Colonic mucosa (tissue), 4 donors: ENCODE measurements at regions not wholly inside any gene's neighbourhood (a gene's known extent, or its start where the extent isn't known, plus 50 kb on each side); places are given as distances from the start of the nearest gene placed in this dataset.

Source experiments
- DNase-seq: peaks from one replicate; pipeline ENCODE4 v3.0.0-alpha.2; 2020
- H3K27ac ChIP-seq: fragments of 200-600 bp; one replicate; pipeline ENCODE4 v1.8.0; 2021
- H3K27me3 ChIP-seq: fragments of 200-600 bp; one replicate; pipeline ENCODE4 v1.8.0; 2021
- H3K36me3 ChIP-seq: fragments of 200-600 bp; one replicate; pipeline ENCODE4 v1.8.0; 2021
- H3K4me1 ChIP-seq: fragments of 200-600 bp; one replicate; pipeline ENCODE4 v1.8.0; 2021; ENCODE audit warnings: mild to moderate bottlenecking
- H3K4me3 ChIP-seq: fragments of 200-600 bp; one replicate; pipeline ENCODE4 v1.8.0; 2021
- H3K9ac ChIP-seq, 2 donors: one replicate each; pipeline ENCODE4 v1.7.0; 2013; ENCODE audit warnings: control low read depth in 2 of 2, low read depth in 2 of 2, low read length in 2 of 2
- H3K9me3 ChIP-seq: fragments of 200-600 bp; one replicate; pipeline ENCODE4 v1.8.0; 2021
- intact Hi-C: fragments of 100-400 bp; cut with DNase I; formaldehyde crosslinking; loops from one replicate; pipeline ENCODE4 v1.14.1; 2022
- TF ChIP-seq, protein P1 (sequence below): fragments of 200-600 bp; IDR thresholded peaks from one replicate; pipeline ENCODE4 v1.8.0; 2022; ENCODE audit warnings: antibody characterized with exemption, mild to moderate bottlenecking
- donor health status: healthy.
- donor health status: DM: no; HTN: no; CAD: no.
- donor health status: DM: no; HTN: no; CAD: no.

DNA sequence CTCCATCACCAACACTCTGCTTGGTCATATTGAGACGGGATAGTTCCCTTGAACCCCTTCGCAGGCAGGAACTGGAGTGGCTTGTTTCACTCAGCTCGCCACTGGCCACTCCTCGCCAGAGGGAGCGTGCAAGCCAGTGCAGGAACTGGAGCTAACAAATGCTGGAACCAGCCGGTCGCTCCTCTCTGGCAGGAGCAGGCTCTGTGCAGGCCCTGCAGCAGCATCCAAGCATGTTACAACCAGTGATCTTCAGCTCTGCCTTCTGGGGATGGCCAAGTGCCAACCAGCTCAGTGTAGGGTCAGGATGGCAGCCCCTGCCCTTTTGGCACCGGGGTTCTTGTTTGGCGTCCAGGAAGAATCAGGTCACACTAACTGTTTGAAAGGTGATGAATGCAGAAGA lies 329.0 kb upstream of the AZI2 start:
- Histone ChIP-seq H3K27me3 (no peaks in the 10 kb centered on the region), H3K27ac (no peak overlapping the region), H3K9me3 (no peaks in the 10 kb centered on the region), H3K36me3 (no peaks in the 10 kb centered on the region), H3K9ac (no peak overlapping the region), H3K4me3 (no peak overlapping the region), H3K4me1 (no peaks in the 10 kb centered on the region)
- DNase-seq, result no peak
- intact Hi-C loops, result no loop called here
- TF ChIP-seq, protein P1, sequence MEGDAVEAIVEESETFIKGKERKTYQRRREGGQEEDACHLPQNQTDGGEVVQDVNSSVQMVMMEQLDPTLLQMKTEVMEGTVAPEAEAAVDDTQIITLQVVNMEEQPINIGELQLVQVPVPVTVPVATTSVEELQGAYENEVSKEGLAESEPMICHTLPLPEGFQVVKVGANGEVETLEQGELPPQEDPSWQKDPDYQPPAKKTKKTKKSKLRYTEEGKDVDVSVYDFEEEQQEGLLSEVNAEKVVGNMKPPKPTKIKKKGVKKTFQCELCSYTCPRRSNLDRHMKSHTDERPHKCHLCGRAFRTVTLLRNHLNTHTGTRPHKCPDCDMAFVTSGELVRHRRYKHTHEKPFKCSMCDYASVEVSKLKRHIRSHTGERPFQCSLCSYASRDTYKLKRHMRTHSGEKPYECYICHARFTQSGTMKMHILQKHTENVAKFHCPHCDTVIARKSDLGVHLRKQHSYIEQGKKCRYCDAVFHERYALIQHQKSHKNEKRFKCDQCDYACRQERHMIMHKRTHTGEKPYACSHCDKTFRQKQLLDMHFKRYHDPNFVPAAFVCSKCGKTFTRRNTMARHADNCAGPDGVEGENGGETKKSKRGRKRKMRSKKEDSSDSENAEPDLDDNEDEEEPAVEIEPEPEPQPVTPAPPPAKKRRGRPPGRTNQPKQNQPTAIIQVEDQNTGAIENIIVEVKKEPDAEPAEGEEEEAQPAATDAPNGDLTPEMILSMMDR, result no peak

DNA sequence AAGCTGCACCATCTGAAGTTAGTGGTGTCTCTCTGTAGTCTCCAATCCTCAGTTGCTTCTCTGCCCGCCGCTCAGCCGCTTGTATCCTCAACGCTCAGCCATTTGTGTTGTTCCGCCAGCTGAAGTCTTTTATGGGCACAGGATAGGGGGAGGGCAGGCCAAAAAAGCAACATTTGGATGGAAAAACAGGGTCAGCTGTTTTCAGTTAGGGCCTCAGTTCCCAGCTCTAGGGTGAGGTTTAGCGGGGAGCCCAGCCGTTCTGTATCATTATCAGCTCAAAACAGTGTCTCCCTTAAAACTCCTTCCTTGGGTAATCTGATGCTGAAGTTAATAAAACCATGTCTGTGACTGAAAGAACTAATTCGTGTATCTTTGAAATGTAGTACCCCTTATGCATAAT lies 329.5 kb upstream of the AZI2 start:
- intact Hi-C loops, result no loop called here
- H3K9me3 ChIP-seq, result no peaks in the 10 kb centered on the region
- H3K4me1 ChIP-seq, result no peaks in the 10 kb centered on the region
- no peaks in the 10 kb centered on the region for H3K27me3 ChIP-seq
- no peak overlapping the region for H3K4me3 ChIP-seq
- TF ChIP-seq, protein P1, result no peak
- H3K36me3 ChIP-seq, result no peaks in the 10 kb centered on the region
- no peak for DNase-seq
- no peak overlapping the region for H3K27ac ChIP-seq
- no peak overlapping the region for H3K9ac ChIP-seq

DNA sequence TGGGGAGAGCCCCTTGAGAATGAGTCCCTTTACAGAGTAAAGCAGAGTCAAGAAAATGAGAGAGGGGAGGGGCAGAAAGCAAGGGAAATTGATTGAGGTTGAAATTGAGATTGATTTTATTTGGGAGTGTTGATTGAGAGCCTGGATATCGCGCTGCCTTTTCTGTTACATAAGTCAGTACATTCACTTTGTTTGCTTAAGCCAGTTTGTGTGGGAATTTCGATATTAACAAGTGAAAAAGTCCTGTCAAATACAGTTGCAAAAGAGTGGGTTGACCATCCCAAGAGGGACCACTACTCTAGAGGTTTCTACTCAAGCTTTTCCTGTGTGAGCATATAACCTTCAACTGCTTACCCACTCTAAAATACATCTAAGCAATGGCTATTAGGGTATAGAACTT lies 331.4 kb upstream of the AZI2 start:
- Histone ChIP-seq H3K27ac (no peak overlapping the region), H3K36me3 (no peaks in the 10 kb centered on the region), H3K4me1 (no peaks in the 10 kb centered on the region), H3K9ac (no peak overlapping the region), H3K27me3 (no peaks in the 10 kb centered on the region), H3K4me3 (no peak overlapping the region), H3K9me3 (no peaks in the 10 kb centered on the region)
- TF ChIP-seq, protein P1, result no peak
- no peak for DNase-seq
- intact Hi-C loops, result no loop called here

DNA sequence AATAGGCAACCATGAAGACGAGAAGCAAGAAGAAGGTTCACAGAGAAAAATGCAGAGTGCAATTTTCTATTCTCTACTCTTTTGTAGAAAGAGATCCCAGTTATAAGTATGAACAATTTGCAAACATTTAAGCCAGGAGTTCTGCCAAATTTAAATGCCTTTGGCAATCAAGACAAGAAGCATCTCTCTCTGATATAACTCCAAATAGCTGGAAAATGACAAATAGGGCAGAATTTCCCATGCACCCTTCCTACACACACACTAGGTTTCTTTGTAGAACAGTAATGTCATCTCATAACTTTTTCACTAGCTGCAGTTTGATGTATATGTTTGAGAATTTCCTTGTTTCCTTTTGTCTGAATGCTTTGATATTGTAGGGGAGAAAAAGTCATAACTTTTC lies 333.5 kb upstream of the AZI2 start:
- no peak overlapping the region for H3K9ac ChIP-seq
- intact Hi-C loops, result no loop called here
- no peak for DNase-seq
- H3K27ac ChIP-seq, result no peak overlapping the region
- H3K4me1 ChIP-seq, result no peaks in the 10 kb centered on the region
- no peak overlapping the region for H3K4me3 ChIP-seq
- H3K27me3 ChIP-seq, result no peaks in the 10 kb centered on the region
- no peaks in the 10 kb centered on the region for H3K36me3 ChIP-seq
- TF ChIP-seq, protein P1, result no peak
- no peaks in the 10 kb centered on the region for H3K9me3 ChIP-seq

DNA sequence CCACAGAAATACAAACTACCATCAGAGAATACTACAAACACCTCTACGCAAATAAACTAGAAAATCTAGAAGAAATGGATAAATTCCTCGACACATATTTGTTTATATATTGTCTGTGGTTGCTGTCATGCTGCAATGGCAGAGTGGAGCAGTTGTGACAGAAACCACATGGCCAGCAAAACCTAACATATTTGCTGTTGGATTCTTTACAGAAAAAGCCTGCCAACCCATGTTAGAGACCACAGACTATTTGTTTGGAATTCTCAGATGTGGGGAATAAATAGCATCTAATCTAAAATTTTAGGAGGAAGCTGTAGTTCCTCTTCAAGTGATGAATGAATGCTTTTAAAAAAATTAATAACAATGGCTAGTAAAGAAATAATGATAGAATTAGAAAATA lies 341.6 kb upstream of the AZI2 start:
- no peak for DNase-seq
- Histone ChIP-seq H3K4me1 (no peaks in the 10 kb centered on the region), H3K9me3 (no peaks in the 10 kb centered on the region), H3K27ac (no peak overlapping the region), H3K27me3 (no peaks in the 10 kb centered on the region), H3K9ac (no peak overlapping the region), H3K36me3 (no peaks in the 10 kb centered on the region), H3K4me3 (no peak overlapping the region)
- intact Hi-C loops, result no loop called here
- TF ChIP-seq, protein P1, result no peak

DNA sequence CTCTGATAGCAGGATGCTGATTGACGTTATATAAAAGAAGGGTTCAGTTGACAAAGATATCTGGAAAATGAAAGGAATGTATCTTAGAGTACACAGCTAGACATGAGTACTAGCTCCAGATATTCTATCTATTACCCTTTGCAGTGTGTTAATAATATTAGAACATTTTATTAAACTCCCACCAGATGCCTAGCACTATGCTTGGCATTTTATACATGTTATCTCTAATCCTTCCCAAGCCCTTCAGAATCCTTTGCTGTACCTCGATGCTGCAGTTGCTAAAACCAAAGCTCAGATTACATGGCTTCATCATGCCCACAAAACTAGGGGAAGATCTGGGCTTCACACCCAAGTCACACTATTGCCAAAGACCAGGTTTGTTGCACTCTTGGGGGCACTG lies 350.1 kb upstream of the AZI2 start:
- no peaks in the 10 kb centered on the region for H3K9me3 ChIP-seq
- H3K36me3 ChIP-seq, result no peaks in the 10 kb centered on the region
- no peaks in the 10 kb centered on the region for H3K27me3 ChIP-seq
- H3K27ac ChIP-seq, result no peak overlapping the region
- intact Hi-C loops, result no loop called here
- TF ChIP-seq, protein P1, result no peak
- H3K4me1 ChIP-seq, result no peaks in the 10 kb centered on the region
- DNase-seq, result no peak
- H3K4me3 ChIP-seq, result no peak overlapping the region
- no peak overlapping the region for H3K9ac ChIP-seq
